ENCODE measurements at regions not wholly inside any gene's neighbourhood (a gene's known extent, or its start where the extent isn't known, plus 50 kb on each side); places are given as distances from the start of the nearest gene placed in this dataset.

GRCh38 chr3:77932926-77933325 lies 893.0 kb downstream of the ROBO2 start:
- TF ChIP-seq EZH2phosphoT487 (conservative IDR thresholded peaks at IDR 0.05; ENCODE audit: low read length), result no peak
- no peak for TF ChIP-seq CTCF (IDR thresholded peaks at IDR 0.05; ENCODE audit: insufficient read depth, low read length, poor library complexity, severe bottlenecking)
